Endothelial cell (in vitro differentiated cells): ENCODE measurements at regions not wholly inside any gene's neighbourhood (a gene's known extent, or its start where the extent isn't known, plus 50 kb on each side); places are given as distances from the start of the nearest gene placed in this dataset.
"Not testable (repeated sequence)": the region's sequence is repeated elsewhere in the genome, so short reads cannot be mapped to it uniquely, and the experiment has no call there.

Experiments
- DNase-seq: peaks from one replicate; pipeline ENCODE4 v3.0.0; 2021; ENCODE audit warnings: low spot score
- H3K27ac Mint-ChIP-seq: one replicate; pipeline ENCODE4 v1.8.0; 2021; ENCODE audit warnings: mixed read lengths, inconsistent platforms; ENCODE audit not compliant: unreplicated experiment
- H3K27me3 Mint-ChIP-seq: one replicate; pipeline ENCODE4 v1.8.0; 2021; ENCODE audit warnings: mild to moderate bottlenecking, moderate library complexity, mixed read lengths, inconsistent platforms; ENCODE audit not compliant: unreplicated experiment
- H3K36me3 Mint-ChIP-seq: one replicate; pipeline ENCODE4 v1.8.0; 2021; ENCODE audit warnings: mild to moderate bottlenecking, low read depth, mixed read lengths, inconsistent platforms; ENCODE audit not compliant: unreplicated experiment
- H3K4me1 Mint-ChIP-seq: one replicate; pipeline ENCODE4 v1.8.0; 2021; ENCODE audit warnings: mild to moderate bottlenecking, mixed read lengths, inconsistent platforms; ENCODE audit not compliant: unreplicated experiment
- H3K4me3 Mint-ChIP-seq: one replicate; pipeline ENCODE4 v1.8.0; 2021; ENCODE audit warnings: mild to moderate bottlenecking, mixed read lengths, inconsistent platforms; ENCODE audit not compliant: unreplicated experiment
- H3K9me3 Mint-ChIP-seq: one replicate; pipeline ENCODE4 v1.8.0; 2021; ENCODE audit warnings: mixed read lengths, inconsistent platforms; ENCODE audit not compliant: unreplicated experiment
- TF ChIP-seq, protein P1 (sequence below): fragments of 200-600 bp; sonication (generic); IDR thresholded peaks from one replicate; pipeline ENCODE4 v1.5.0; 2021; ENCODE audit warnings: antibody characterized with exemption; ENCODE audit not compliant: unreplicated experiment

DNA sequence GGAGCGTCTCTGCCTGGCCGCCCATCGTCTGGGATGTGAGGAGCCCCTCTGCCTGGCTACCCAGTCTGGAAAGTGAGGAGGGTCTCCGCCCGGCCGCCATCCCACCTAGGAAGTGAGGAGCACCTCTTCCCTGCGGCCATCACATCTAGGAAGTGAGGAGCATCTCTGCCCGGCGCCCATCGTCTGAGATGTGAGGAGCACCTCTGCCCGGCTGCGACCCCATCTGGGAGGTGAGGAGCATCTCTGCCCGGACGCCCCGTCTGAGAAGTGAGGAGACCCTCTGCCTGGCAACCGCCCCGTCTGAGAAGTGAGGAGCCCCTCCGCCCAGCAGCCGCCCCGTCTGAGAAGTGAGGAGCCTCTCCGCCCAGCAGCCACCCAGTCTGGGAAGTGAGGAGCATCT, 84.5 kb downstream of the IDS start:
- not testable (repeated sequence) for H3K4me1 Mint-ChIP-seq, H3K36me3 Mint-ChIP-seq, DNase-seq, H3K27me3 Mint-ChIP-seq, H3K27ac Mint-ChIP-seq, H3K9me3 Mint-ChIP-seq, H3K4me3 Mint-ChIP-seq

DNA sequence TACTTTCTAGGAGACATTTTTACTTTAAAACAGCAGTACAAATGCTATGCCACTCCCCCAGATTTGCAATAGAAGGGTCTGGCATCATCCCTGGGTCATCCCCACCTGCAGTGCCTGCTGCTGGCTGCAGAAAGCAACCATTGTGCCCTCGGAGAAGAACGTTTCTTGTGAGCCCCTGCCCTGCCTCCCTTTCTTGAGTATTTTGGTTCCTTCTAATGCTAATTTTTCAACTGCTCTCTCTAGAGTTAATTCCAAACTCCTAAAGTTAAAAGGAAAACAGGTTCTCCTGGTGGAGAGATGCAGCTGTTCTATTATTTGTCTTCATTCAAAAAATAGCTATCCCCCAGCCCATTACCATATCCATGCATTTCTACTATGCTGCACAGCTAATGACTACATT, 107.1 kb downstream of the IDS start:
- H3K9me3 Mint-ChIP-seq, result no peaks in the 10 kb centered on the region
- H3K4me1 Mint-ChIP-seq, result no peaks in the 10 kb centered on the region
- H3K36me3 Mint-ChIP-seq, result no peaks in the 10 kb centered on the region
- TF ChIP-seq, protein P1, sequence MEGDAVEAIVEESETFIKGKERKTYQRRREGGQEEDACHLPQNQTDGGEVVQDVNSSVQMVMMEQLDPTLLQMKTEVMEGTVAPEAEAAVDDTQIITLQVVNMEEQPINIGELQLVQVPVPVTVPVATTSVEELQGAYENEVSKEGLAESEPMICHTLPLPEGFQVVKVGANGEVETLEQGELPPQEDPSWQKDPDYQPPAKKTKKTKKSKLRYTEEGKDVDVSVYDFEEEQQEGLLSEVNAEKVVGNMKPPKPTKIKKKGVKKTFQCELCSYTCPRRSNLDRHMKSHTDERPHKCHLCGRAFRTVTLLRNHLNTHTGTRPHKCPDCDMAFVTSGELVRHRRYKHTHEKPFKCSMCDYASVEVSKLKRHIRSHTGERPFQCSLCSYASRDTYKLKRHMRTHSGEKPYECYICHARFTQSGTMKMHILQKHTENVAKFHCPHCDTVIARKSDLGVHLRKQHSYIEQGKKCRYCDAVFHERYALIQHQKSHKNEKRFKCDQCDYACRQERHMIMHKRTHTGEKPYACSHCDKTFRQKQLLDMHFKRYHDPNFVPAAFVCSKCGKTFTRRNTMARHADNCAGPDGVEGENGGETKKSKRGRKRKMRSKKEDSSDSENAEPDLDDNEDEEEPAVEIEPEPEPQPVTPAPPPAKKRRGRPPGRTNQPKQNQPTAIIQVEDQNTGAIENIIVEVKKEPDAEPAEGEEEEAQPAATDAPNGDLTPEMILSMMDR, result no peak
- DNase-seq, result no peak
- no peak overlapping the region for H3K4me3 Mint-ChIP-seq
- H3K27me3 Mint-ChIP-seq, result no peaks in the 10 kb centered on the region
- H3K27ac Mint-ChIP-seq, result no peak overlapping the region

DNA sequence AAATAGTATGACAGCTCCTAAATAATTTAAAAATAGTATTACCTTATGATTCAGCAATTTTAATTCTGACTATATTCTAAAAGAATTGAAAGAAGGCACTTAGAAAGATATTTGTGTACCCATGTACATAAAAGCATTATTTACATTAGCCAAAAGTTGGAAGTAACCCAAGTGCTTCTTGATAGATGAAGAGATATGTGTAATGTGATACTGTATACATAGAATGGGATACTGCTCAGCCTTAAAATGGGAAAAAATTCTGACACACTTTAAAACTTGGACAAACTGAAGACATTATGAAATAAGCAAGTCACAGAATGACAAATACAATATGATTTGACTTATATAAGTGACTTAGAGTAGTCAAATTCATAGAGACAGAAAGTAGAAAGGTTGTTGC, 112.2 kb downstream of the IDS start:
- Mint-ChIP-seq H3K9me3 (no peaks in the 10 kb centered on the region), H3K27me3 (no peaks in the 10 kb centered on the region), H3K36me3 (no peaks in the 10 kb centered on the region), H3K4me1 (no peaks in the 10 kb centered on the region), H3K4me3 (no peak overlapping the region), H3K27ac (no peak overlapping the region)
- TF ChIP-seq, protein P1, result no peak
- no peak for DNase-seq

DNA sequence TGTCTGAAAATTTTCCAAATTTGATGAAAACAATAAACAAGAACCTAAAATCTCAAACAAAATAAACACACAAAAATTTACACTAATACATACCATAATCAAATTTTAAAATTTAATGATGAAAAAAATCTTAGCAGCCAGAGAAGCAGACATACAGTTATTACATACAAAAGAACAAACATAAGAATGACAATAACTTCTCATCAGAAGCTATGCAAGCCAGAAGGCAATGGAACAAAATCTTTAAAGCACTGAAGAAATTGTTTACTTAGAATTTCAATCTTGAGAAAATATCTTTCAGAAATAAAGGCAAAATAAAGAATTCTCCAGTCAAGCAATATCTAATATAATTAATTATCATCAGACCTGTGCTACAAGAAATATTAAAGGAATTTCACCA, 121.3 kb downstream of the IDS start:
- H3K9me3 Mint-ChIP-seq, result no peaks in the 10 kb centered on the region

DNA sequence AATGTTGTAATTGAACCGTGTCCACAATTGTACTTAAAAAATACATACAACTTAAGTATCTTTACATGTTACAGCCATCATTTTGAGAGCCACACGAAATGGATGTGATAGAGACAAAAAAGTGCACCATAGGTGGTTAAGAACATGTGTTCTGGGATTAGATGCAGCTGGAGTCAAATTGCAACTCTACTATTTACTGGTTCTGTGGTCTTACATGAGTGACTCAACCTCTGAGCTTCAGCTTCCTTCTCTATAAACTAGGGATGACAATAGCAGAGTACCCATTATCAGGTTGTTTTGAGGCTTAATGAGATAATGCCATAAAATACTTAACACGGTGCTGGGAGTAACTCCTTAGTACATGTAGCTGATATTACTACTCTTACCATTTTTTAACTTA, 130.4 kb downstream of the IDS start:
- Mint-ChIP-seq H3K4me3 (no peak overlapping the region), H3K4me1 (no peaks in the 10 kb centered on the region), H3K9me3 (no peaks in the 10 kb centered on the region), H3K27ac (no peak overlapping the region), H3K27me3 (no peaks in the 10 kb centered on the region), H3K36me3 (no peaks in the 10 kb centered on the region)
- TF ChIP-seq, protein P1, result no peak
- no peak for DNase-seq

More for the DNA sequence above, 121.3 kb downstream of the IDS start:
- no peaks in the 10 kb centered on the region for H3K4me1 Mint-ChIP-seq
- no peaks in the 10 kb centered on the region for H3K36me3 Mint-ChIP-seq
- TF ChIP-seq, protein P1, result no peak
- no peaks in the 10 kb centered on the region for H3K27me3 Mint-ChIP-seq
- H3K4me3 Mint-ChIP-seq, result no peak overlapping the region
- H3K27ac Mint-ChIP-seq, result no peak overlapping the region
- DNase-seq, result no peak

DNA sequence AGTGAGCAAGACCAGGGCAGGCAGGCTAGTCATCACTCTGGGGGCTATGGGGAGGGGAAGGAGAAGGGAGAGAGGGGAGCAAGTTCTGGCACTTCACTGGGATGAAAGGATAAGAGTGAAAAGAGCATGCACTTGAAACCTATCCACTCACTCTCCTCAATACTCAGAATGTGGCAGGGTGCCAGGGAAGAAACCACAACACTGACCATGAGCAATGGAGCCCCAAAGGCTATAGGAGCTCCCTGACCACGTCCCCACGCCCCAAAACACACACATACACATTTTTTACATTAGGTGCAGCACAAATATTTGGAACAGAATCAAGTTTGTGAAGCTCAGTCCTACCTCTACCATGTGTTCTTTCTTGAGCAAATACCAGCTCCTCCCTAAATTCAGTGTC, 132.2 kb downstream of the IDS start:
- H3K9me3 Mint-ChIP-seq, result no peaks in the 10 kb centered on the region
- no peak overlapping the region for H3K4me3 Mint-ChIP-seq

More for the DNA sequence above, 132.2 kb downstream of the IDS start:
- Mint-ChIP-seq H3K4me1 (no peaks in the 10 kb centered on the region), H3K36me3 (no peaks in the 10 kb centered on the region), H3K27me3 (no peaks in the 10 kb centered on the region), H3K27ac (no peak overlapping the region)
- TF ChIP-seq, protein P1, result no peak
- no peak for DNase-seq
